Caco-2 (cell line): ENCODE measurements at regions not wholly inside any gene's neighbourhood (a gene's known extent, or its start where the extent isn't known, plus 50 kb on each side); places are given as distances from the start of the nearest gene placed in this dataset.

Experiments used
- BruUV-seq: library from RNA; stranded (reverse); fragments of 400-500 nt; replicated peaks from 2 replicates; lab custom pipeline; 2021; lab: Mats Ljungman, UMichigan
- CTCF ChIA-PET: fragments of 300-600 bp; sonication (Branson Sonifier 250); formaldehyde crosslinking; loops from one replicate; lab custom pipeline; 2022; ENCODE audit warnings: antibody characterized with exemption; lab: Charles Lee
- POLR2A ChIA-PET: fragments of 300-600 bp; sonication (Branson Sonifier 250); formaldehyde crosslinking; loops from one replicate; lab custom pipeline; 2022; ENCODE audit warnings: antibody characterized with exemption; lab: Charles Lee
- DNase-seq, 2 experiments: peaks; one replicate each; pipeline versions ENCODE4 v3.0.0 to v3.0.0-alpha.2; 2020 to 2022
- H3K27me3 ChIP-seq: replicated peaks from 2 replicates; pipeline ENCODE4 v1.6.0; 2011; ENCODE audit warnings: low read length; ENCODE audit not compliant: control insufficient read depth, insufficient read depth
- H3K36me3 ChIP-seq: 2 replicates; pipeline ENCODE4 v1.5.1; 2011; ENCODE audit warnings: low read length; ENCODE audit not compliant: control insufficient read depth, insufficient read depth
- H3K4me1 ChIP-seq: fragments of 250-450 bp; sonication (Bioruptor Pico); 2 replicates; pipeline ENCODE4 v1.5.1; 2020; ENCODE audit warnings: mild to moderate bottlenecking
- H3K4me3 ChIP-seq: 2 replicates; pipeline ENCODE4 v1.5.1; 2011; ENCODE audit warnings: low read depth, mild to moderate bottlenecking, control low read depth, low read length
- H3K9me3 ChIP-seq: fragments of 250-450 bp; sonication (Bioruptor Pico); 2 replicates; pipeline ENCODE4 v1.5.1; 2020; ENCODE audit warnings: mild to moderate bottlenecking, moderate library complexity
- H3K27ac Mint-ChIP-seq: one replicate; pipeline ENCODE4 v1.8.0; 2022; ENCODE audit warnings: mixed read lengths; ENCODE audit not compliant: unreplicated experiment
- H3K27me3 Mint-ChIP-seq: one replicate; pipeline ENCODE4 v1.8.0; 2022; ENCODE audit warnings: mixed read lengths; ENCODE audit not compliant: insufficient read depth, unreplicated experiment
- H3K36me3 Mint-ChIP-seq: one replicate; pipeline ENCODE4 v1.8.0; 2022; ENCODE audit warnings: mild to moderate bottlenecking, mixed read lengths; ENCODE audit not compliant: insufficient read depth, unreplicated experiment
- H3K4me1 Mint-ChIP-seq: one replicate; pipeline ENCODE4 v1.8.0; 2022; ENCODE audit warnings: low read depth, mixed read lengths; ENCODE audit not compliant: unreplicated experiment
- H3K4me3 Mint-ChIP-seq: one replicate; pipeline ENCODE4 v1.8.0; 2022; ENCODE audit warnings: mild to moderate bottlenecking, moderate library complexity, mixed read lengths; ENCODE audit not compliant: unreplicated experiment
- H3K9me3 Mint-ChIP-seq: one replicate; pipeline ENCODE4 v1.8.0; 2022; ENCODE audit warnings: mixed read lengths; ENCODE audit not compliant: unreplicated experiment
- CTCF ChIP-seq, 2 experiments: fragments of 200-600 bp in 1 of 2; IDR thresholded peaks; 1 replicate in 1 of 2; 2 replicates in 1 of 2; pipeline versions ENCODE4 v1.5.1 to v1.8.0; 2011 to 2022; ENCODE audit warnings: antibody characterized with exemption in 1 of 2, control low read depth in 1 of 2, inconsistent platforms in 1 of 2, low read depth in 1 of 2, low read length in 1 of 2, mild to moderate bottlenecking in 1 of 2, moderate library complexity in 1 of 2; ENCODE audit not compliant: insufficient read depth in 1 of 2, severe bottlenecking in 1 of 2, unreplicated experiment in 1 of 2
- intact Hi-C: fragments of 100-400 bp; cut with micrococcal nuclease; formaldehyde crosslinking; loops from one replicate; pipeline ENCODE4 v1.10.0; 2022; ENCODE audit not compliant: unreplicated experiment

GRCh38 chr2:71748227-71748626 lies 294.9 kb downstream of the DYSF start:
- ChIA-PET POLR2A (no interaction called here), CTCF (no interaction called here)
- no peak overlapping the region for H3K4me3 Mint-ChIP-seq
- no peak overlapping the region for H3K27ac Mint-ChIP-seq
- peaks cover 16% of the 10 kb centered on the region for H3K9me3 Mint-ChIP-seq
- no peaks in the 10 kb centered on the region for H3K36me3 Mint-ChIP-seq
- H3K9me3 ChIP-seq = no peaks in the 10 kb centered on the region
- no peaks in the 10 kb centered on the region for H3K27me3 ChIP-seq
- peaks cover 19% of the 10 kb centered on the region for H3K4me1 ChIP-seq
- BruUV-seq = no TSS peak
- no peaks in the 10 kb centered on the region for H3K27me3 Mint-ChIP-seq
- DNase-seq = no peak
- intact Hi-C loops = no loop called here
- TF ChIP-seq CTCF (IDR thresholded peaks at IDR 0.05; ENCODE audit: insufficient read depth in 1 of 2, low read depth in 1 of 2, low read length in 1 of 2, severe bottlenecking in 1 of 2, unreplicated experiment in 1 of 2) = no peak
- no peaks in the 10 kb centered on the region for H3K36me3 ChIP-seq
- H3K4me3 ChIP-seq = no peak overlapping the region
- H3K4me1 Mint-ChIP-seq = peaks cover 14% of the 10 kb centered on the region

GRCh38 chr2:71747559-71747958 lies 294.2 kb downstream of the DYSF start:
- no peaks in the 10 kb centered on the region for H3K36me3 Mint-ChIP-seq
- intact Hi-C loops = no loop called here
- ChIA-PET POLR2A (no interaction called here), CTCF (no interaction called here)
- BruUV-seq = no TSS peak
- H3K27ac Mint-ChIP-seq = no peak overlapping the region
- Histone ChIP-seq H3K27me3 (no peaks in the 10 kb centered on the region), H3K9me3 (no peaks in the 10 kb centered on the region), H3K4me3 (no peak overlapping the region), H3K4me1 (peaks cover 22% of the 10 kb centered on the region), H3K36me3 (no peaks in the 10 kb centered on the region)
- H3K27me3 Mint-ChIP-seq = no peaks in the 10 kb centered on the region
- H3K4me1 Mint-ChIP-seq = peaks cover 18% of the 10 kb centered on the region
- TF ChIP-seq CTCF (IDR thresholded peaks at IDR 0.05; ENCODE audit: insufficient read depth in 1 of 2, low read depth in 1 of 2, low read length in 1 of 2, severe bottlenecking in 1 of 2, unreplicated experiment in 1 of 2) = no peak
- H3K9me3 Mint-ChIP-seq = peaks cover 12% of the 10 kb centered on the region
- no peak overlapping the region for H3K4me3 Mint-ChIP-seq
- peak in 1 of 2 experiments; percentile 48 for DNase-seq

- Mint-ChIP-seq H3K27me3 (no peaks in the 10 kb centered on the region), H3K27ac (no peak overlapping the region), H3K4me3 (no peak overlapping the region), H3K4me1 (peaks cover 24% of the 10 kb centered on the region), H3K36me3 (no peaks in the 10 kb centered on the region), H3K9me3 (peaks cover 6% of the 10 kb centered on the region)
- POLR2A ChIA-PET = no interaction called here
- TF ChIP-seq CTCF (IDR thresholded peaks at IDR 0.05; ENCODE audit: insufficient read depth in 1 of 2, low read depth in 1 of 2, low read length in 1 of 2, severe bottlenecking in 1 of 2, unreplicated experiment in 1 of 2) = no peak
- CTCF ChIA-PET = no interaction called here
- DNase-seq = no peak
- no TSS peak for BruUV-seq
- H3K27me3 ChIP-seq = no peaks in the 10 kb centered on the region
- intact Hi-C loops = no loop called here
- no peak overlapping the region for H3K4me3 ChIP-seq
- no peaks in the 10 kb centered on the region for H3K9me3 ChIP-seq
- H3K4me1 ChIP-seq = peaks cover 28% of the 10 kb centered on the region
- H3K36me3 ChIP-seq = no peaks in the 10 kb centered on the region
Observed at GRCh38 chr2:71746946-71747501, 293.7 kb downstream of the DYSF start.
